Midbrain (tissue), 1 donor: ENCODE measurements at regions not wholly inside any gene's neighbourhood (a gene's known extent, or its start where the extent isn't known, plus 50 kb on each side); places are given as distances from the start of the nearest gene placed in this dataset.

ENCODE experiments used
- DNase-seq: peaks from one replicate; lab custom pipeline; 2025; lab: John Stamatoyannopoulos, UW

DNA sequence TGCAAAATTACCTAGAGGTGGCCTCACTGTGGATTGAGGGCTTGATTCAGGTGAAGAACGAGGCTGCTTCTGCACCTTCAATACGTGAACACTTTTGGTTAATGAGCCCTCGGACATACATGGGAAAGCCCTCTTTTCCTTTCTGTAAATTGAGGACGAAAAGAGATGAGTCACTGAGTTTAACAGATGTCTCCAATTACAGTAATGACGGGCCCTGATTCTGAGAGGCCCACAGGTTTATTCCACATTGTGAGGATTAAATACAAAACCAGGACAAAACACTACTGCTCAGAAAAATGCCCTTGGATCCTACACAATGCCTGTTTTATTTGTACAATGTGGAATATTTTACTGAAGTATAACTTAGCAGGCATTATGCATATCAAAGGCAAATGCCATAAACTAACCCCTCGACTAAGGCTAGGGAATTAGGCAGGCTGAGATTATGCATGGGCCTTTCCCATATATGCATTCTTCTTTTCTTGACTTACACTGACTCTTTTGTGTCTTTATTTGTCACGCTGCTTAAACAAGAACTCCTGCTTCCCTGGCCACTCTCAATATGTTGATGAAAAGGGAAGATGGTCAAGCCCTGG is 819.9 kb downstream of the OLFM4 start:
- DNase-seq, result no peak

DNA sequence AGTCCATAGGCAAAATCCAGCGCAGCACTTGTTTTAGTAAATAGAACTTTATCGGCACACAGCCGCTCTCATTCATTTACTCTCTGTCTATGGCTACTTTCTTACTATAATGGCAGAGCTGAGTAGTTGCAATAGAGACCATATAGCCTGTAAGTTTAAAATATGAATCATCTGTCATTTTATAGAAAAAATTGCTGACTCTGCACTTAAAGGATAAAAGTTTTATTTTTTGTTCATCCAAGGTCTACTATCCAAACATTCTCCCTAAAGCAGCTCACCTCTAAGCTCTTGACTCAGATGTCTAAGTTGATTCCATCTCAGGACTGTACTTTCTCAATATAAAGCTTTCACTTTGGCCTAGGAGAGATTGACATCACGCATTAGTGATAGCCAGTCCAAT is 825.7 kb downstream of the OLFM4 start:
- DNase-seq, result no peak

DNA sequence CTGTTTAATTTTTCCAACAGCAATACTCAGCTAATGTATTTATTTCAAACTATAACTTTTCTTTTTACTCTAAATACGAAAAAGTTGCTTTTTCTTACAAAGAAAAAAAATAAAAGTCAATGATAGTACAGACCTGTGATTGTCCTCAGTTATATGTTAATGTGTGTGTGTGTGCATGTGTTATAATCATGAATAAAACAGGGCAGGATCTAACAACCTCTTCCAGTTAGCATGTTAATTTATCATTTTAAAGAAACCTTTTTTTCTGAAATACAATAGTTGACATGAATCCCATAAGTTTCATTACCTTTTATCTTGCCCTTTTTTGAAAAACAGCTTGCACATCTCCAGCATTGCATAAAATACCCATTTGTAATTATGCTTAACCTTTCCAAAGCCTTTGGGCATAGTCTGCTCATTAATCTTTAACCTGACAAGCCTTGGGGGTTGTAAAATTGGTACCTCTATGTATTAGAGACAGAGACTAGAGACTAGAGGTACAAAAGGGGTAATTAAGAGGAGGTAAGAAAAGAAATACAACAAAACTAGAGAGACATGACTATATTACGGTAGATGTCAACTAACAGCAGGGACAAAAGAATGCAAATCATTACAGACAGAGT is 828.1 kb downstream of the OLFM4 start:
- no peak for DNase-seq

- no peak for DNase-seq
Measured at GRCh38 chr13:53863520-53863919, 834.9 kb downstream of the OLFM4 start.

GRCh38 chr13:53873558-53873957 is 844.9 kb downstream of the OLFM4 start:
- no peak for DNase-seq

- no peak for DNase-seq
Measured at GRCh38 chr13:53878861-53879260, 850.2 kb downstream of the OLFM4 start.

GRCh38 chr13:53885997-53886396 is 857.4 kb downstream of the OLFM4 start:
- no peak for DNase-seq

DNA sequence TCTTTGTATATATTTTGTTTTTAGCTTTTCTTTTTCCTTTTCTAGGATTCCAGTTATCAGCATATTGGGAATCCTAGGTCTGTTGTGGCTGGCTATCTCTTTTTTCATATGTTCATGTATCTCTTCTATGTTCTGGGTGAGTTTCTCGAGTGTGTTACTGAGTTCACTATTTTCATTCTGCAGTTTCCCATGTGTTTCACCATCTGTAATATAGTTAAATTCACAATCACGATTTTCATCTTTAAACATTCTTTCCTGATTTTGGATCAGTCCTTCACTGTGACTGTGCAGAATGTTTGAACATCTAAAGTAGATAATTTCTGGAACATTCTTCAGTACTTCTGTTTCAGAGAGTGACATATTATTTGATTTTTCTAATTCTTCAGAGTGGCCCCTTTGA is 862.1 kb downstream of the OLFM4 start:
- DNase-seq, result no peak

- DNase-seq, result no peak
Measured at GRCh38 chr13:53901593-53901992, 873.0 kb downstream of the OLFM4 start.

DNA sequence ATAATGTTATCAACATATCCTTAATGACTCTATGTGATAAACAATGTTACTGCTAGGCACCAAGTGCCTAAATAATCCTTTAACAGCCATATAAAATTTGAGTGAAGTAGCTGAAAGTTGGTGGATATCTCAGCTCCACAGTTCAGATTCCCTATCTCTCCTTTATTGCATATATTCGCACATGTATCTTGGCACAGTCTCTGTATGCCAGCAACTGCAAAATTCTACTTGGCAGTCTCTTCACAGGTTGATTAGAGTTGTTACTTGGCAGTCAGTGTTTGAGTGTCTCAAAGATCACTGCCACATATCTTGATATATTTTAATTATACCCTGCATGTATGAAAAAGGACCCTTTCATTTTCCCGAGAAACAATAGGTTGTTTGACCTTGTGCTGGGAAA is 879.3 kb downstream of the OLFM4 start:
- DNase-seq, result no peak

GRCh38 chr13:53920916-53921315 is 892.3 kb downstream of the OLFM4 start:
- no peak for DNase-seq

DNA sequence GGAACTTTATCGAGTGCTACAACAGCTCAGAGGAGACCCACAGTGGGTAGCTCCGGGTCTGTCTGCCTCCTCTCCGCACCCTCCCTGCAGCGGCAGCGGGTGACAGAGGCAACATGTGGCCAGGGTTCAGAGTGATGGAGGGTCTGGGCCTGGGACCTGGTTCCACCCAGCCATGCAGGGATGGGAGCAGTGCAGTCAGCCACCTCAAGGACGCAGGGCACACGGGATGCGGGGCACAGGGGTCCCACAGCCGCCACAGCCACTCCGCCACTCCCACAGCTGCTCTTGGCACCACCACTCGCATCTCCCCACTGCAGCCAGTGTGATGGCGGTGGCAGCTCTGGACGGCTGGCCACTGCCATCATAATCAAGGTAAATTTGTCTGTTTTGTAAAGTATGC is 892.9 kb downstream of the OLFM4 start:
- DNase-seq, result no peak

GRCh38 chr13:53941588-53942190 is 913.1 kb downstream of the OLFM4 start:
- DNase-seq, result no peak

DNA sequence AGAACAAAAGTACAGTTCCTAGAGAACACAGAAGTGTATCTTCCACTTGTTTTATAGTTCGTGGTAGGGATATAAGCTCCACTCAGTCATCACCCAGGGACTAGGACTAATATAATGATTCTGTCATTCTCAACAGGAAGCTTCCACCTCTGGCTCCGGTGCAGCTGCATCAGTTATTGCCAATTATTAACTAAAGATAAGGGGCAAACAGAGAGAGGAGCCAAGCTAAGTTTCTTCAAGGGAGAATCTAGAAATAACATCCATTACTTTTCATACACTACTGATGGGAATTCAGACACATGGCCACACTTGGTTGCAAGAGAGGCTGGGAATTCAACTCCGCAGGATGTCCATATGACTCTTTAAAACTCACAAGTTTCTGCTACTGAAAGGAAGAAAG is 917.9 kb downstream of the OLFM4 start:
- no peak for DNase-seq

GRCh38 chr13:53953183-53953582 is 924.6 kb downstream of the OLFM4 start:
- DNase-seq, result no peak
